Breast epithelium (tissue), 3 donors: ENCODE measurements at regions not wholly inside any gene's neighbourhood (a gene's known extent, or its start where the extent isn't known, plus 50 kb on each side); places are given as distances from the start of the nearest gene placed in this dataset.

Source experiments
- POLR2A ChIP-seq: fragments of 450-650 bp; IDR thresholded peaks from one replicate; pipeline ENCODE4 v1.6.1; 2016; ENCODE audit warnings: antibody characterized with exemption, mild to moderate bottlenecking, moderate library complexity
- POLR2AphosphoS5 ChIP-seq, 3 donors: sonication (generic); formaldehyde crosslinking; IDR thresholded peaks; one replicate each; pipeline ENCODE4 v1.6.1; 2017; ENCODE audit warnings: antibody characterized with exemption in 3 of 3
- TF ChIP-seq, protein P1 (sequence below), 3 donors: fragments of 450-650 bp; IDR thresholded peaks; one replicate each; pipeline ENCODE4 v1.5.1; 2016 to 2017; ENCODE audit warnings: antibody characterized with exemption in 3 of 3, mild to moderate bottlenecking in 3 of 3, moderate library complexity in 3 of 3

DNA sequence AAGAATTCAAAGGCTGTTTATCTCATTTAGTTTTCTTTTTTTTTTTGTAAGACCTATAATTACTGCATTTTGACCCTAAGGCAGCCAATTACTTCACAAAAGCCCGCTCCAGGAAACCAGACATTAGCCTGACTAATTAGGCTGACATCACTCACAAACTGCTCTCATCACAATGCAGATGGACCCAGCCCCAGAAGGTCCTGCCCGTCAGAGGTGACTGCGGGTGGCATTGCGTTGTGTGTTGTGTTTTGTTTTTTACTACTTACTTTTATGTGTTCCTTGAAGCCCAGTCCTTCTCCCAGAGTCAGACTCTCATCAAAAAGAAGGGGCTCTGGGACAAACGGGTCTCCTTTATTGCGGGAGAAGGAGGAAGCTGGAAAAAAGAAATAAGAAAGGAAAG is 172.2 kb downstream of the HSD17B3 start:
- TF ChIP-seq, protein P1, sequence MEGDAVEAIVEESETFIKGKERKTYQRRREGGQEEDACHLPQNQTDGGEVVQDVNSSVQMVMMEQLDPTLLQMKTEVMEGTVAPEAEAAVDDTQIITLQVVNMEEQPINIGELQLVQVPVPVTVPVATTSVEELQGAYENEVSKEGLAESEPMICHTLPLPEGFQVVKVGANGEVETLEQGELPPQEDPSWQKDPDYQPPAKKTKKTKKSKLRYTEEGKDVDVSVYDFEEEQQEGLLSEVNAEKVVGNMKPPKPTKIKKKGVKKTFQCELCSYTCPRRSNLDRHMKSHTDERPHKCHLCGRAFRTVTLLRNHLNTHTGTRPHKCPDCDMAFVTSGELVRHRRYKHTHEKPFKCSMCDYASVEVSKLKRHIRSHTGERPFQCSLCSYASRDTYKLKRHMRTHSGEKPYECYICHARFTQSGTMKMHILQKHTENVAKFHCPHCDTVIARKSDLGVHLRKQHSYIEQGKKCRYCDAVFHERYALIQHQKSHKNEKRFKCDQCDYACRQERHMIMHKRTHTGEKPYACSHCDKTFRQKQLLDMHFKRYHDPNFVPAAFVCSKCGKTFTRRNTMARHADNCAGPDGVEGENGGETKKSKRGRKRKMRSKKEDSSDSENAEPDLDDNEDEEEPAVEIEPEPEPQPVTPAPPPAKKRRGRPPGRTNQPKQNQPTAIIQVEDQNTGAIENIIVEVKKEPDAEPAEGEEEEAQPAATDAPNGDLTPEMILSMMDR (IDR thresholded peaks at IDR 0.05), result no peak
- TF ChIP-seq POLR2A (no peak), POLR2AphosphoS5 (IDR thresholded peaks at IDR 0.05) (no peak)
